NB4 (cell line): ENCODE measurements at regions not wholly inside any gene's neighbourhood (a gene's known extent, or its start where the extent isn't known, plus 50 kb on each side); places are given as distances from the start of the nearest gene placed in this dataset.

Experiments used
- DNase-seq: peaks from one replicate; pipeline ENCODE4 v3.0.0; 2010; ENCODE audit warnings: low read depth
- H3K4me3 ChIP-seq: one replicate; pipeline ENCODE4 v1.5.1; 2011; ENCODE audit warnings: mild to moderate bottlenecking, low read depth, low read length, moderate library complexity
- MYC ChIP-seq: IDR thresholded peaks from 2 replicates; pipeline ENCODE4 v1.6.1; 2011; ENCODE audit warnings: low read depth, low read length
- POLR2A ChIP-seq: IDR thresholded peaks from 2 replicates; pipeline ENCODE4 v1.6.1; 2011; ENCODE audit warnings: mild to moderate bottlenecking; ENCODE audit not compliant: insufficient read length; ENCODE audit errors: extremely low read depth
- TF ChIP-seq, protein P1 (sequence below): IDR thresholded peaks from one replicate; pipeline ENCODE4 v1.5.1; 2012; ENCODE audit warnings: low read depth, low read length
- TF ChIP-seq, protein P2 (sequence below): IDR thresholded peaks from 2 replicates; pipeline ENCODE4 v1.6.1; 2011; ENCODE audit warnings: low read depth, low read length

DNA sequence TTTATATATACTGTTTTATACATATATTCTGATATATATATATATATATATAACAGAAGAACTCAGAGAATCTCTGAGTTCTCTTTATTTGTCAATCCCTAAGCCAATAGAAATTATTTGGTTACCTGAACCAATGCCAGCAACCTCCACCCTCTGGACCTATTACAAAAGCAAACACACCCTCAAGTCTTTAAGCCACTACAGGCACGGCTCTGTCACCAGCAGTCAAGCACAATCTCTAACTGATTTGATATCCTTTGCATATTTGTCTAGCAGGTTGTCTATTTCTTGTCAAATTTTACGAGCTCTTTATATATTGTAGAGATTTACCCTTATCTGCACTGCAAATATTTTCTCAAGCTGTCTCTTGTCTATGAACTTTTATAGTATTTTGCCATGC, 66.6 kb upstream of the TOPAZ1 start:
- DNase-seq: no peak
- TF ChIP-seq MYC (no peak), POLR2A (no peak)
- TF ChIP-seq, protein P1, sequence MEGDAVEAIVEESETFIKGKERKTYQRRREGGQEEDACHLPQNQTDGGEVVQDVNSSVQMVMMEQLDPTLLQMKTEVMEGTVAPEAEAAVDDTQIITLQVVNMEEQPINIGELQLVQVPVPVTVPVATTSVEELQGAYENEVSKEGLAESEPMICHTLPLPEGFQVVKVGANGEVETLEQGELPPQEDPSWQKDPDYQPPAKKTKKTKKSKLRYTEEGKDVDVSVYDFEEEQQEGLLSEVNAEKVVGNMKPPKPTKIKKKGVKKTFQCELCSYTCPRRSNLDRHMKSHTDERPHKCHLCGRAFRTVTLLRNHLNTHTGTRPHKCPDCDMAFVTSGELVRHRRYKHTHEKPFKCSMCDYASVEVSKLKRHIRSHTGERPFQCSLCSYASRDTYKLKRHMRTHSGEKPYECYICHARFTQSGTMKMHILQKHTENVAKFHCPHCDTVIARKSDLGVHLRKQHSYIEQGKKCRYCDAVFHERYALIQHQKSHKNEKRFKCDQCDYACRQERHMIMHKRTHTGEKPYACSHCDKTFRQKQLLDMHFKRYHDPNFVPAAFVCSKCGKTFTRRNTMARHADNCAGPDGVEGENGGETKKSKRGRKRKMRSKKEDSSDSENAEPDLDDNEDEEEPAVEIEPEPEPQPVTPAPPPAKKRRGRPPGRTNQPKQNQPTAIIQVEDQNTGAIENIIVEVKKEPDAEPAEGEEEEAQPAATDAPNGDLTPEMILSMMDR: no peak
- TF ChIP-seq, protein P2, sequence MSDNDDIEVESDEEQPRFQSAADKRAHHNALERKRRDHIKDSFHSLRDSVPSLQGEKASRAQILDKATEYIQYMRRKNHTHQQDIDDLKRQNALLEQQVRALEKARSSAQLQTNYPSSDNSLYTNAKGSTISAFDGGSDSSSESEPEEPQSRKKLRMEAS: no peak
- H3K4me3 ChIP-seq: no peak overlapping the region

DNA sequence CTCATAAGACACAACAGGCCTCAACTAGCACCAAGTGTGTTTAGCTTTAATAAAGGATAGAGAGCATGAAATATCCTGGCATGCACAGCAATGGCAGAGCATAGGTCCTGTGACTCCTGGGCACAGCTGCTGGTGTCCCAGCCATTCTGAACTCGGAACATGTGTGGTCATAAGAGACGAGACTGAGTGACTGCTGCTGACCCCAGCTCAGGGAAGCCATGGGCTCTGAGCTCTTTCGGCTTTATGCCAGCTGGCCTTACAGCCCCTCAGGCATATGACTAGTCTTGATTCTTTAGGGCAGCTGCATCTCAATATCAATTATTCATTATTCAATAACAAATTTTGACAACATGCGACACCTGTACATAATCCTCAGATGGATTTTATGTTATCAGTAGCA, 62.4 kb upstream of the TOPAZ1 start:
- TF ChIP-seq, protein P2: no peak
- TF ChIP-seq MYC: no peak
- TF ChIP-seq POLR2A: no peak
- TF ChIP-seq, protein P1: no peak

DNA sequence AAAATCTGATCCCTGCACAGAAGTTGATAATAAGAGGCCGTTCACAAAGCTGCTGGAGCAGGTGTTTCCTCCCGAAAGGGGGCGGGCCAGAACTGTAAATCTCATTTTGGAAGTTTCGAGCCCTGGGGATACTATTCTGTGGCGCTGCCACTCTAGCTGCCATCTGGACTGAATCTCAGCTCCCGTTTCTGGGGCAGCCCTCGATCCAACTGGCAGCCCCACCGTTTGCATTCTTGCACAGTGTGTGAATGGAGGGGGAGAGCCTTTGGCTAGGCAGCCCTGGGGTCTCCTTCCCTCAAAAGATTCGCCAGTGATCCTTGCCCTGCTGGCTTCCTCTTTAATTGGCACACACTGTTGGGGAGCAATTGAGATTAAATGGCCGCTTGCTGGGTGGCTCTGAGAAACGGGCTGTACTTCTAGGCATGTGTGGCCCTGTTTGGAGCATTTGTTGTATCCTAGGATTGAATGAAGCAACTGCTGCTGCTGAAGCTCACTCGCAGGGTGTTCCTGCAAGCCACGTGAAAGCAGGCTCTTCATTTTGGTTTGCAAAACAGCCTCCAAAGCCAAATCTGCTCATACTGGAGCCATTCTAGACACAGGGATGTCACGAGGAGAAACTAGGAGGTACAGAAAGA, 57.2 kb upstream of the TOPAZ1 start:
- DNase-seq: no peak
- H3K4me3 ChIP-seq: no peak overlapping the region
- no peak for TF ChIP-seq POLR2A
- TF ChIP-seq MYC: no peak
- TF ChIP-seq, protein P1: no peak
- TF ChIP-seq, protein P2: no peak

More for the DNA sequence above, 62.4 kb upstream of the TOPAZ1 start:
- DNase-seq: no peak
- H3K4me3 ChIP-seq: no peak overlapping the region

DNA sequence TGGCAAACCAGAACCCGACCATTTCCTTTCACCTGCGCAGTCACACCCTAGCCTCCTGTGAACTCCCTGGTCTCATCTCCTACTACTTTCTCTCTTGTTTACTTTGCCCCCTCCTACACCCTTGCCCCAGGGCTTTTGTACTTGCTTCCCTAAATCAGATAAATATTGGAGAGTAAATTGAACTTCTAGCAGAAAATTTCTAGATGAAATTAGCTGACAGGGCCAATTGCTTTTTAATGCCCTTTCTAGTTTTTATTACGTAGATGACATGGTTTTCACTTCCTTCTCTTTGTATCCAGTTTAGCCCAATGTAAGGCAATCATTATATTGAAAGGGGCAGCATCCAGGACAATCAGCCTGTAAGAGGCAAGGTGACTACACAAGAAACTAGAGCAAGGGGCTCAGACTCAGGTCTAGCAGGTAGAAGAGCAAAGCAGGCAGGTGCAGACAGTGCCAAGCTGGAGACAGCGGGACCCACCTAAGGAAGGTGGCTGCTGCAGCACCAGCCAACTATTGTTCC, 56.2 kb upstream of the TOPAZ1 start:
- TF ChIP-seq, protein P2: no peak
- TF ChIP-seq MYC (no peak), POLR2A (no peak)
- TF ChIP-seq, protein P1: no peak
- no peak overlapping the region for H3K4me3 ChIP-seq
- DNase-seq: no peak

DNA sequence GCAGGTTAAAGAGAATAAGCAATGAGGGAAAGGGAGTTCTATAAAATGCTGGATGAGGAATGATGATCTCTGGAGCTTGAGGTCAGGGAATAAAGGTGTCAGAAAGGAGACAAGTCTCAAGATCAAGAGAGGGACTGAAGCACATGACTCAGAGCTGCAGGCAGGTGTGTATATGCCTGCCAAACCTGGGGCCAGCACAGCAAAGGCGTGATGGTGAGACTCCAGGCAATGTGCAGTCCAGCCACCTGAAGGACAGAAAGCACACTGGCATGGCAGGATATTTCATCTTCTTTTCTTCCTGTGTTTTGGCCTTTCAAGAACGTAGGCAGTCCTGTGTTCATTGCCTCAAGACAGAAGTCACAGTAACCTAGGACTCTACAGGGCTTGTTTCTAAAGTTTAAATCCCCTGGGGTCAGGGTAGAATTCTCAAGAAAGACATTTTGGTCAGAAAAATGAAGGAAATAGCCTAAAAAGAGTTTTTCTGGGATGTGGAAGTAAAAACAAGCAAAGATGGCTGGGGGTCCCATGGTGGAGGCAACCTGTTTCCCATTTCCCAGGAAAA, 55.5 kb upstream of the TOPAZ1 start:
- TF ChIP-seq MYC (no peak), POLR2A (no peak)
- TF ChIP-seq, protein P2: no peak
- TF ChIP-seq, protein P1: no peak
- no peak for DNase-seq
- H3K4me3 ChIP-seq: no peak overlapping the region
